H9 (cell line): ENCODE measurements at regions not wholly inside any gene's neighbourhood (a gene's known extent, or its start where the extent isn't known, plus 50 kb on each side); places are given as distances from the start of the nearest gene placed in this dataset.

ENCODE experiments used
- DNase-seq: peaks from one replicate; pipeline ENCODE4 v3.0.0-alpha.2; 2017
- H2AFZ ChIP-seq: one replicate; pipeline ENCODE4 v1.6.1; 2013; ENCODE audit warnings: mild to moderate bottlenecking, low read length, control low read depth, moderate library complexity
- H2AK5ac ChIP-seq: 2 replicates; pipeline ENCODE4 v1.6.1; 2013; ENCODE audit warnings: low read length, control low read depth, mixed read lengths; ENCODE audit not compliant: insufficient read length
- H2BK120ac ChIP-seq: one replicate; pipeline ENCODE4 v1.6.1; 2013; ENCODE audit warnings: low read depth, mild to moderate bottlenecking, low read length, control low read depth, inconsistent platforms; ENCODE audit not compliant: poor library complexity, severe bottlenecking
- H2BK12ac ChIP-seq: 2 replicates; pipeline ENCODE4 v1.6.1; 2013; ENCODE audit warnings: low read length, control low read depth, mixed read lengths, low read depth; ENCODE audit not compliant: insufficient read length
- H2BK15ac ChIP-seq: 2 replicates; pipeline ENCODE4 v1.6.1; 2013; ENCODE audit warnings: low read depth, low read length, control low read depth
- H2BK20ac ChIP-seq: one replicate; pipeline ENCODE4 v1.6.1; 2013; ENCODE audit warnings: low read depth, mild to moderate bottlenecking, low read length, control low read depth, inconsistent platforms; ENCODE audit not compliant: poor library complexity, severe bottlenecking
- H2BK5ac ChIP-seq: 2 replicates; pipeline ENCODE4 v1.6.1; 2013; ENCODE audit warnings: low read length, control low read depth, mixed read lengths; ENCODE audit not compliant: insufficient read length
- H3K14ac ChIP-seq: 2 replicates; pipeline ENCODE4 v1.6.1; 2013; ENCODE audit warnings: low read length, control low read depth; ENCODE audit not compliant: insufficient read depth
- H3K18ac ChIP-seq: 2 replicates; pipeline ENCODE4 v1.6.1; 2013; ENCODE audit warnings: low read depth, mild to moderate bottlenecking, mixed read lengths, low read length, control low read depth; ENCODE audit not compliant: insufficient read length
- H3K23ac ChIP-seq: 2 replicates; pipeline ENCODE4 v1.6.1; 2013; ENCODE audit warnings: low read length, control low read depth, mixed read lengths, low read depth; ENCODE audit not compliant: insufficient read length
- H3K23me2 ChIP-seq: 2 replicates; pipeline ENCODE4 v1.6.1; 2013; ENCODE audit warnings: low read depth, mild to moderate bottlenecking, mixed read lengths, low read length, control low read depth; ENCODE audit not compliant: insufficient read length, poor library complexity, severe bottlenecking
- H3K27ac ChIP-seq: 2 replicates; pipeline ENCODE4 v1.5.1; 2013; ENCODE audit warnings: low read length, control low read depth, mixed read lengths, low read depth; ENCODE audit not compliant: insufficient read length
- H3K27me3 ChIP-seq: 2 replicates; pipeline ENCODE4 v1.6.1; 2013; ENCODE audit warnings: low read length, control low read depth, inconsistent platforms; ENCODE audit not compliant: insufficient read depth
- H3K4ac ChIP-seq: 2 replicates; pipeline ENCODE4 v1.6.1; 2013; ENCODE audit warnings: low read depth, mild to moderate bottlenecking, control low read depth, inconsistent platforms, low read length, moderate library complexity
- H3K4me1 ChIP-seq: 2 replicates; pipeline ENCODE4 v1.6.1; 2013; ENCODE audit warnings: low read length, control low read depth, inconsistent platforms; ENCODE audit not compliant: insufficient read depth
- H3K4me2 ChIP-seq: 2 replicates; pipeline ENCODE4 v1.6.1; 2013; ENCODE audit warnings: low read length, control low read depth, mixed read lengths; ENCODE audit not compliant: insufficient read length, insufficient read depth
- H3K56ac ChIP-seq: 2 replicates; pipeline ENCODE4 v1.6.1; 2013; ENCODE audit warnings: low read depth, mild to moderate bottlenecking, mixed read lengths, low read length, control low read depth; ENCODE audit not compliant: insufficient read length
- H3K79me1 ChIP-seq: 2 replicates; pipeline ENCODE4 v1.6.1; 2013; ENCODE audit warnings: low read depth, mild to moderate bottlenecking, moderate library complexity, low read length, control low read depth, inconsistent platforms; ENCODE audit not compliant: insufficient read depth, poor library complexity, severe bottlenecking
- H3K79me2 ChIP-seq: 2 replicates; pipeline ENCODE4 v1.6.1; 2013; ENCODE audit warnings: low read length, control low read depth, inconsistent platforms; ENCODE audit not compliant: insufficient read depth
- H3K9ac ChIP-seq: 2 replicates; pipeline ENCODE4 v1.6.1; 2013; ENCODE audit warnings: low read length, control low read depth, mixed read lengths; ENCODE audit not compliant: insufficient read length; ENCODE audit errors: extremely low read depth
- H3K9me3 ChIP-seq: one replicate; pipeline ENCODE4 v1.6.1; 2013; ENCODE audit warnings: low read depth, low read length, inconsistent platforms; ENCODE audit not compliant: control insufficient read depth
- H3T11ph ChIP-seq: one replicate; pipeline ENCODE4 v1.6.1; 2013; ENCODE audit warnings: mild to moderate bottlenecking, low read length, control low read depth, inconsistent platforms
- H4K20me1 ChIP-seq: one replicate; pipeline ENCODE4 v1.6.1; 2013; ENCODE audit not compliant: control insufficient read depth, insufficient read length, insufficient read depth
- H4K5ac ChIP-seq: 2 replicates; pipeline ENCODE4 v1.6.1; 2013; ENCODE audit warnings: low read depth, mild to moderate bottlenecking, mixed read lengths, low read length, control low read depth; ENCODE audit not compliant: insufficient read length
- H4K8ac ChIP-seq: replicated peaks from 2 replicates; pipeline ENCODE4 v1.6.1; 2013; ENCODE audit warnings: low read length, control low read depth, mixed read lengths, low read depth; ENCODE audit not compliant: insufficient read length
- H4K91ac ChIP-seq: 2 replicates; pipeline ENCODE4 v1.6.1; 2013; ENCODE audit warnings: low read depth, mild to moderate bottlenecking, moderate library complexity, mixed read lengths, low read length, control low read depth; ENCODE audit not compliant: insufficient read length
- H3K27ac Mint-ChIP-seq, 3 experiments: 2 replicates in 2 of 3; 3 replicates in 1 of 3; pipeline ENCODE4 v1.8.0; 2020 to 2021; ENCODE audit warnings: mixed read lengths in 3 of 3, mild to moderate bottlenecking in 1 of 3, moderate library complexity in 1 of 3
- H3K27me3 Mint-ChIP-seq: 2 replicates; pipeline ENCODE4 v1.8.0; 2021; ENCODE audit warnings: low read depth, mild to moderate bottlenecking, moderate library complexity, mixed read lengths
- H3K36me3 Mint-ChIP-seq, 3 experiments: 2 replicates in 2 of 3; 3 replicates in 1 of 3; pipeline ENCODE4 v1.8.0; 2020 to 2021; ENCODE audit warnings: low read depth in 3 of 3, mixed read lengths in 3 of 3; ENCODE audit not compliant: insufficient read depth in 1 of 3
- H3K4me1 Mint-ChIP-seq, 2 experiments: 2 replicates each; pipeline ENCODE4 v1.8.0; 2020; ENCODE audit warnings: mixed read lengths in 2 of 2
- H3K4me3 Mint-ChIP-seq, 2 experiments: 2 replicates in 1 of 2; 3 replicates in 1 of 2; pipeline ENCODE4 v1.8.0; 2020 to 2021; ENCODE audit warnings: mild to moderate bottlenecking in 2 of 2, mixed read lengths in 2 of 2, moderate library complexity in 1 of 2
- H3K9me3 Mint-ChIP-seq, 2 experiments: 2 replicates in 1 of 2; 3 replicates in 1 of 2; pipeline ENCODE4 v1.8.0; 2020; ENCODE audit warnings: mild to moderate bottlenecking in 2 of 2, mixed read lengths in 2 of 2, moderate library complexity in 1 of 2
- CTCF ChIP-seq: fragments of 200-600 bp; sonication (generic); conservative IDR thresholded peaks from 3 replicates; pipeline ENCODE4 v1.8.0; 2021; ENCODE audit warnings: antibody characterized with exemption, mild to moderate bottlenecking
- WGBS: extraction: QIAGEN DNeasy Blood & Tissue Kit; methylation state at CpG from one replicate; pipeline ENCODE4 v1.1.7; 2013; ENCODE audit warnings: missing lambda C conversion rate, low lambda C conversion rate, mixed read lengths; ENCODE audit not compliant: insufficient read length; ENCODE audit errors: extremely low coverage; 5-methylcytosine and 5-hydroxymethylcytosine counted together

GRCh38 chr21:29238967-29239290 is 59.8 kb upstream of the BACH1 start:
- Histone ChIP-seq H3K27ac (no peak overlapping the region), H3T11ph (no peak overlapping the region), H3K79me2 (no peaks in the 10 kb centered on the region), H4K5ac (no peak overlapping the region), H2BK5ac (no peak overlapping the region), H4K8ac (no peak overlapping the region), H2BK120ac (no peak overlapping the region), H2AFZ (no peak overlapping the region), H3K18ac (no peak overlapping the region), H4K91ac (no peak overlapping the region), H3K4me2 (no peak overlapping the region), H2BK12ac (no peak overlapping the region), H3K4me1 (no peaks in the 10 kb centered on the region), H3K56ac (no peak overlapping the region), H3K27me3 (no peaks in the 10 kb centered on the region), H3K79me1 (no peaks in the 10 kb centered on the region), H3K14ac (no peak overlapping the region), H2AK5ac (no peak overlapping the region), H2BK15ac (no peak overlapping the region), H4K20me1 (no peaks in the 10 kb centered on the region), H3K9me3 (no peaks in the 10 kb centered on the region), H3K23ac (no peak overlapping the region), H3K9ac (no peak overlapping the region), H3K23me2 (no peaks in the 10 kb centered on the region), H2BK20ac (no peak overlapping the region), H3K4ac (no peak overlapping the region)
- Mint-ChIP-seq H3K27ac (no peak overlapping the region), H3K4me1 (no peaks in the 10 kb centered on the region; a peak in 1 of 4 replicates), H3K36me3 (no peaks in the 10 kb centered on the region), H3K4me3 (no peak overlapping the region), H3K27me3 (no peaks in the 10 kb centered on the region), H3K9me3 (no peaks in the 10 kb centered on the region)
- no peak for TF ChIP-seq CTCF
- WGBS = no CpG with 5 or more reads among the region's 3 CpGs
- no peak for DNase-seq
